AG08396 (cell line): ENCODE measurements at regions not wholly inside any gene's neighbourhood (a gene's known extent, or its start where the extent isn't known, plus 50 kb on each side); places are given as distances from the start of the nearest gene placed in this dataset.
"Not testable (repeated sequence)": the region's sequence is repeated elsewhere in the genome, so short reads cannot be mapped to it uniquely, and the experiment has no call there.

ENCODE experiments used
- DNase-seq: peaks from one replicate; pipeline ENCODE4 v3.0.0; 2012; ENCODE audit warnings: low spot score, mixed read lengths

GRCh38 chr3:139238281-139239030, 105.4 kb upstream of the MRPS22 start:
- DNase-seq, result no peak

- no peak for DNase-seq
These were observed 104.3 kb upstream of the MRPS22 start for GRCh38 chr3:139239550-139239949.

GRCh38 chr3:139241783-139242182, 102.0 kb upstream of the MRPS22 start:
- DNase-seq, result no peak

DNA sequence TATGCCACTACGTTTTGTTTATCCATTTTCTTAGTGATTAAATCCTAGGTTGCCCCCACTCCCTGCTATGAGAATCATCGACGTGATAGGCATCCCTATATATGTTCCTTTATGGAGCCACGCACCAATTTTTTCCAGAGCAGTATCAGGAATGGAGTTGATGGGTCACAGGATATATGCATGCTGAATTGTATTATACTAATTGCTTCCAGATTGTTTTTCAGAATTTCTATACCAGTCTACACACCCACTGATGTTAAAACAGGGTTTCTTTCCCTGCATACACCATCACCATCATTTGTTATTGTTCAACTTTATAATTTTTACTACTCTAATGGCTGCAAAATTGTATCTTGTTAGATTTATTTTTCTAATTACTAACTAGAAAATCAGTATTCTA, 100.1 kb upstream of the MRPS22 start:
- DNase-seq, result no peak

DNA sequence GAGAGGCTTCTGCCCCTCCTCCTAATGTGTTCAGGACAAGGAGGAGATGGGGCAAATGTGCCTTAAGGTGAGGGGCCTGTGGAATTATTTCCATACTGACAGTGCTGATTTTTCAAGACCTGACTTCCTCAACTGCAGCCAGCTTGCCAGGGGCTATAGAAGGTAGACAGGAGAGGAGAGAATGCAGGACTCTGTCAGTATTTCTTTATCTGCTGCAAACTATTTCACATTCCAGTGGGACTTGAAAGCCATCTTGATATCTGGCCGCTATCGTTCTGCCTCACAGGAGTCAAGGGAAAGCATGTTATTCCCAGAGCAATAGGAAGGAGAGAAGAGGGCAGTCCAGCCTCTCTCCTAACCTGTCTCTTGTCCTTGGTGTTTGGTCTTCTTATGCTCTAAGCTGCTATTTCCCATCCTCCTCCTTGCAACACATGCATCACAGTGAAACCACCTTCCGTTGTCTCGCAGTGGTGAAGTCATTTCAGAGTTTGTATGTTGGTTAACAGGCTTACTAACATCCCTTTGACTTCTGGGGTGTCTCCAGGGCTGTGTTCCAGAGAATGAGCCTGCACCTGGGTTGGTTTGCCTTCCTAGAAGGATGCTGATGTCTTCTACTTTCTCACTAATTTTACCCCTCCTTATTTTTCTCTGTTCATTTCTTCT, 95.1 kb upstream of the MRPS22 start:
- no peak for DNase-seq

DNA sequence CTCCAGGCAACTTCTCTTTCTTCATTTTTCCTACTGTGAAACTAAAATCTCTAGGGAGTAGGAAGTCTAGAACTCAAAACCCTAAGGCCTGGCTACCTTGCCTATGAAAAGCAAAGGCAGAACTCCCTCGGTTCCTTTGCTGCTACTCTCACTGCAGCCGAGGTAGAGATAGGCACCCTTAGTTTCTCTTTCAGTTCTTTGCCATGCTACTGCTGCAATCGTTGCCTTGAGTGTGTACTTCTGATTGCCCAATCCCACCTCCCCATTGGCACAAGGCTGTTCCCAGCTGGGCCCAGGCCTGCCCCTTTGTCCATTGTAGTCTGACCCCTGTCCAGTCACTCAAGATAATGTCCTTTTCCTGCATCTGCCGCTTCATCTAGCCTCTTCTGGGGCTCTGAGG, 92.3 kb upstream of the MRPS22 start:
- peak; percentile 27 for DNase-seq

DNA sequence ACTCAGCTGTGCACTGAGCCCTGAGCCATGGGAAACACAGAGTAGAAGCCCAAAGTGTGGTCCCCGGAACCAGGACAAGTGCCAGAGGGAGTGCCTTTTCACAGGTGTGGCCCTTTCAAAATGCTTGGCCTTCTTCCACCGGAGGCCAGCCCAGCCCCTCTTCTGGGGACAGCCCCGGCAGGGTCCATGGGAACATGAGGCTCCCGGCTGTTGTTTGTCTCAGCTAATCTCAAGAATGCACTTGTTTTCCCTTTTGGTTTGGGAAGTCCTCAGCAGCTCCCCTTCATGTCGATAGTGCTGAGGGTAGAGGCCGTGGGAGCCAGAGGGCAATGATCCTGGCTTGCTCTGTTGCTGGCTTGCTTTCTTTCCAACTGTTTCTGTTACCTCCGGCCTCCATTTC, 91.1 kb upstream of the MRPS22 start:
- DNase-seq, result no peak

DNA sequence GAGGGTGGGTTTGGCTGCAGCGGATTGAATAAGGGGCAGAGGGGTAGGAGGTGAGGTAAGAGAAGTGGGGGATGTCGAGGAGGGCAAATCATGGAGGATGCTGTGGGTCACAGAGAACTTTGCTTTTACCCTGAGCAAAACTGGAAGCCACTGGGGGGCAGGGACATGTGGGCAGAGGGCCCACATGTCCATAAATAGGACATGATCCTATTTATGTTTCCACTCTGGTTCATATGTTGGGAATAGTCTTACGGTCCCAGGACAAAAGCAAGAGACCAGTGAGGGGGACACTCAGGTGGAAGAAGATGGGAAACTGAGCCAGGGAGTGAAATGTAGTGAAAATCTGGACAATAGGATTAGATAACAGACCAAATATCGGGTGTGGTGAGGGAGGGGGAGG, 85.5 kb upstream of the MRPS22 start:
- DNase-seq, result no peak

- no peak for DNase-seq
These were observed 84.4 kb upstream of the MRPS22 start for GRCh38 chr3:139259398-139259797.

- DNase-seq, result no peak
These were observed 83.8 kb upstream of the MRPS22 start for GRCh38 chr3:139260041-139260486.

DNA sequence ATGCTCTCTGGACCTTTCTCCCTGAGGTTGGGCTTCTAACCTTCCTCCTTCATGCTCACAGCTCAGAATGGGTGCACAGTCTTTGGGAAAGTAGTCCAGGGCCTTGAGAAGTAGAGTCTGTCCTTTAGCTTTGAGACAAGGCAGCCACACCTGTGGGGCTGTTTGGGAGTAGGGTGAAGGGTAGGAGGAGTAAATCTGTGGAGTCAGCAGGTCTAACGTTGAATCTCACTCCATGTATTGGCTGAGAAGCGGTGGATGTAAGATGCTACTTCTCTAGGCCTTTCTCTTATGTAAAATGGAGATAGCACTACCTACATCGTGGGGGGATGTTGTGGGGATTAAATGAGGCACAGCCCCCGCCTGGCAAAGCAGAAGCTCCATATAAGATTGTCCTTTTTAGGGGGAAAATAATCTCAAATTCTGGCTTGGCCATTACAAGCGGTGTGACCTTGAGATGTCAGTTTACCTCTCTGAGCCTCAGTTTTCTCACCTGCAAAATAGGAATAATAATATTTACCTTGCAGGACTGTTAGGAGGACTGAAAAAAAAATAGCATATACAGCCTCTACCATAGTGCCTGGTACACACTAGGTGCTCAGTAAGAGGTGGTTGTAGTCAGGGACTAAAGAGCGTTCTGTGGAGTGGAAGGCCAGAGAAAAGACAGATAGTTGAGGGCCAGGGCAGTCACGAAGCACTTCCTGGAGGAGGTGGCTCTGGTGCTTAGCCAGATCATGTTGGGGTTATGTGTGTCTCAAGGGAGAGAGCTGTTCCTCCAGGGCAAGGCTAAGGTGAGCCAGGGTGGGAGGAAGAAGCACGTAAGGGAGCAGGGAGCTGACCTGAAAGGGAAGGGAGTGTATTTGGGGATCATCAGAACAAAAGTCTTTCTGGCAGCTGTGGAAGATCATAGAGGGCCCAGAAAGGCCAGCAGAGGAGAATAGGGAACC, 82.8 kb upstream of the MRPS22 start:
- DNase-seq, result no peak

- no peak for DNase-seq
These were observed 81.8 kb upstream of the MRPS22 start for GRCh38 chr3:139261754-139262586.

DNA sequence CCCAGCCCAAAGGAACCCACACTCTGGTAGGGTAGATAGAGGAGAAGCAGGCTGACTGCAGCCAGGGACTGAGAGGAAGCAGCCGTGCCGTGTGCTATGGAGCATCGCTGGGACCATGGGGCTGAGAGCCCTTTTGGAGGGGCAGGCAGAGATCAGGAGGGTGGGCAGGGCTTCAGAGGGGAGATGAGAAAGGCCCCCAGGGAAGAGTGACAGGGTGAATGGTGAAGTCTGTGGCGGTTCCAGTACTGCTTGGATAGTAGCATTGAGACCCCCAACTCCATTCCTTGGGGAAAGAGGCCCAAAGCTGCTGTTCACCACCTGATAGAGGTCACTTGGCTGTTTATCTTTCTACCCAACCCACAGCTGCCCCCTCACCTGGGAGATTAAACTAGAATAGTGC, 80.0 kb upstream of the MRPS22 start:
- no peak for DNase-seq

DNA sequence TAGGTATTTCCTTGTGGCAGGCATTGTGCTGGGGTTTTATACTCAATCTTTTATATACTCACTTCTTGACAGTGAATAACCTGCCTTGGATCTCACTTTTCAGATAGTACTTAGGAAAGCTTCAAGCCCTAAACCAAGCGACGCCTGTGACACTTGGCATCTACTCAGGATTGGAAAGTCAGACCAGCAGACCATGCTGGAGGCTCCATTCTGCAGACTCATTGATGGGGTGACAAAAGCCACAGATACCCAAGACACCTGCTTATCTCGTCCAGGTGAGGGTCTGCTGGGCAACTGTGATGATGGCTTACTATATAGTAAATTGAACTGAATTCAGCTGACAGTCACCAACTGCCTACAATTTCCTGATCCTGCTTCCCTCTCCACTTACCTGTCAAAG, 79.4 kb upstream of the MRPS22 start:
- no peak for DNase-seq

DNA sequence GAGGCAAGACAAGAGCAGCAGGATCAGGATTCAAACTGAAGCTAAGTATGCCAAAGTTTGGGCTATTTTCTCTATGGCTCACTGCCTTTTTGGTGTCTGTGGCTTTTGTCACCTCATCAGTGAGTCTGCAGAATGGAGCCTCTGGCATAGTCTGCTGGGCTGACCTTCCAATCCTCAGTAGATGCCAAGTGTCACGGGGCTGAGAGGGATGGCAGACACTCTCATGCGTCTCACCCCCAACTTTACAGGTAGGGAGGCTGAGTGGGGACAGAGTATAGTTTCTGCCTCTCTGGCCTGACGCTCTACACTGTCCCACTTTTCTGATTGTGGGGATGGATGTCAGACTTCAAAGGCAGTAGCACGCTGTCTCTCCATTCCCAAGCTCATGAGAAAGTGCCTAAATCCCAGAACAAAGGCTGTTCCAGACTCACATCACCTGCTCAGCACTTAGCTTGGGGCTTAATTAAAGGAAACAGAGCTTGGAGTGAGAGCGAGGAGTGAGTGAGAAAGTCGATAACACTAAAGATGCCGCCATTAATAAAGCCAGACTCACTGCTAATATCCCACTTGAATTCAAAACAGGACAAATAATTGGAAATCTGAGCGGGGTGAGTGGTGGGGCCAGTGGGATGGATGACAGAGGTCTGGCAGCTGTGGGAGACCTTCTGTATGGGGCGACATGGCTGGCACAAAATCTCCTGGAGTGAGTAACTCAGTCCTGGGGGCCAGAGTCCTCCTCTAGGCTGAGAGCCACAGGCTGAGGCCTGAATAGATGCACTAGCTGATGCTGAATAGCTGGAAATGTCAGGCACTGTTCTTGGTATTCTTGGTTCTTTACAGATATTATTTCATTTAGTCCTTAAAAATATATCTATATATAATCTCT, 78.4 kb upstream of the MRPS22 start:
- no peak for DNase-seq

- no peak for DNase-seq
These were observed 76.2 kb upstream of the MRPS22 start for GRCh38 chr3:139267300-139268246.

DNA sequence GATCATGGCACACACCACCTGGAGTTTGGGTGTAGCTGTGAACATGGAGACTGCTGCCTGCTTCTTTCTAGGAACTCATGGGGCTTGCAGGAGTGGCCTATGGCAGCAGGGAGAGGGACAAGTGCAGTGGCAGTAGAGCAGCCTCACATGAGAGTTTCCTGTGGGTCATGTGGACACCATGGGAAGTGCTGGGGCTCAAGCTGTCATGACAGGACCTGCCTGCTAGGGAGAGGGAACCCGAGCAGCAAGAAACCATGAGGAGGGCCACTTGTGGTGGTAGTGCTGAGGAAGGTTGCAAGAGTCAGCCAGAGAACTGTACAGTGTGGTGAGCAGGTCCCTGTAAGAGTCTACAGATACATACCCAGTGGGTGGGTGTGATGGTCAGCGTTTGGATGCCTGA, 73.8 kb upstream of the MRPS22 start:
- no peak for DNase-seq

GRCh38 chr3:139270652-139271051, 73.2 kb upstream of the MRPS22 start:
- not testable (repeated sequence) for DNase-seq

GRCh38 chr3:139280027-139280671, 63.7 kb upstream of the MRPS22 start:
- no peak for DNase-seq
